ENCODE measurements at regions not wholly inside any gene's neighbourhood (a gene's known extent, or its start where the extent isn't known, plus 50 kb on each side); places are given as distances from the start of the nearest gene placed in this dataset.

- TF ChIP-seq EZH2 (IDR thresholded peaks at IDR 0.05; ENCODE audit: low read length, missing control alignments) (no peak), CTCF (conservative IDR thresholded peaks at IDR 0.05 in 1 of 2, IDR thresholded peaks at IDR 0.05 in 1 of 2; ENCODE audit: low read depth in 1 of 2, low read length in 2 of 2) (no peak)
Measured at GRCh38 chr12:34209259-34209835, 187.1 kb downstream of the ALG10 start.

All from fibroblast of lung (primary cell).